Muscle layer of colon (tissue), 2 donors: ENCODE measurements at regions not wholly inside any gene's neighbourhood (a gene's known extent, or its start where the extent isn't known, plus 50 kb on each side); places are given as distances from the start of the nearest gene placed in this dataset.

Experiments used
- H3K27ac ChIP-seq: one replicate; pipeline ENCODE4 v1.7.0; 2013; ENCODE audit warnings: low read depth, mild to moderate bottlenecking, low read length, moderate library complexity
- H3K27me3 ChIP-seq, 2 donors: one replicate each; pipeline ENCODE4 v1.7.0; 2013; ENCODE audit warnings: low read length in 2 of 2, mild to moderate bottlenecking in 2 of 2; ENCODE audit not compliant: insufficient read depth in 2 of 2, control insufficient read depth in 1 of 2
- H3K36me3 ChIP-seq: one replicate; pipeline ENCODE4 v1.7.0; 2013; ENCODE audit warnings: mild to moderate bottlenecking, low read length; ENCODE audit not compliant: insufficient read depth
- H3K4me1 ChIP-seq: one replicate; pipeline ENCODE4 v1.7.0; 2013; ENCODE audit warnings: mild to moderate bottlenecking, low read length; ENCODE audit not compliant: insufficient read depth
- H3K4me3 ChIP-seq, 2 donors: one replicate each; pipeline ENCODE4 v1.7.0; 2013; ENCODE audit warnings: low read length in 2 of 2, low read depth in 1 of 2, mild to moderate bottlenecking in 1 of 2, moderate library complexity in 1 of 2
- H3K9ac ChIP-seq: one replicate; pipeline ENCODE4 v1.7.0; 2013; ENCODE audit warnings: low read length
- H3K9me3 ChIP-seq: one replicate; pipeline ENCODE4 v1.7.0; 2013; ENCODE audit warnings: mild to moderate bottlenecking, low read length
- donor health status: abdominal sarcoma.
- donor health status: Adenocarcinoma of cecum.

DNA sequence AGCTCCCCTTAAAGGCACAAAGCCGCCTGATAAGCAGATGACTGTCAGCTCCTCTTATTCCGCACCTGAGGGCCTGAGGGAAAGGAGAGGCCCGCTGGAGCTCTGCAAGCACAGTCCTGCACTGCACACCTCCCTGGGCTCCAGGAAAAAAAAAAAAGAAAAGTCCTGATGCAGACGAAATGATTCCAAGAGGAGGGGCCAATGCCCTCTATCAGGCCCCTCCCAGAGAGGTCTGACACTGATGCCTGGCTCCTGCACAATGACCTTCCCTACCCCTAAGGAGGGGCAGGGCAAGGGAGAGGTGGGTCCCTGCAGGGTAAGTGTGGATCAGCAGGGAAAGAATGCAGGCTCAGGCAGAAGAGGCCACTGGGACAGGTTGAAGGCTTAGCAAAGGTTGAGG, 572.7 kb downstream of the SOX6 start:
- Histone ChIP-seq H3K4me3 (no peak overlapping the region), H3K9me3 (no peaks in the 10 kb centered on the region), H3K4me1 (no peaks in the 10 kb centered on the region), H3K27ac (no peak overlapping the region), H3K27me3 (no peaks in the 10 kb centered on the region), H3K9ac (no peak overlapping the region), H3K36me3 (no peaks in the 10 kb centered on the region)

- Histone ChIP-seq H3K27me3 (no peaks in the 10 kb centered on the region), H3K9me3 (no peaks in the 10 kb centered on the region), H3K9ac (no peak overlapping the region), H3K27ac (no peak overlapping the region), H3K4me1 (no peaks in the 10 kb centered on the region), H3K36me3 (no peaks in the 10 kb centered on the region), H3K4me3 (no peak overlapping the region)
Observed at GRCh38 chr11:15793043-15793996, 563.0 kb downstream of the SOX6 start.

DNA sequence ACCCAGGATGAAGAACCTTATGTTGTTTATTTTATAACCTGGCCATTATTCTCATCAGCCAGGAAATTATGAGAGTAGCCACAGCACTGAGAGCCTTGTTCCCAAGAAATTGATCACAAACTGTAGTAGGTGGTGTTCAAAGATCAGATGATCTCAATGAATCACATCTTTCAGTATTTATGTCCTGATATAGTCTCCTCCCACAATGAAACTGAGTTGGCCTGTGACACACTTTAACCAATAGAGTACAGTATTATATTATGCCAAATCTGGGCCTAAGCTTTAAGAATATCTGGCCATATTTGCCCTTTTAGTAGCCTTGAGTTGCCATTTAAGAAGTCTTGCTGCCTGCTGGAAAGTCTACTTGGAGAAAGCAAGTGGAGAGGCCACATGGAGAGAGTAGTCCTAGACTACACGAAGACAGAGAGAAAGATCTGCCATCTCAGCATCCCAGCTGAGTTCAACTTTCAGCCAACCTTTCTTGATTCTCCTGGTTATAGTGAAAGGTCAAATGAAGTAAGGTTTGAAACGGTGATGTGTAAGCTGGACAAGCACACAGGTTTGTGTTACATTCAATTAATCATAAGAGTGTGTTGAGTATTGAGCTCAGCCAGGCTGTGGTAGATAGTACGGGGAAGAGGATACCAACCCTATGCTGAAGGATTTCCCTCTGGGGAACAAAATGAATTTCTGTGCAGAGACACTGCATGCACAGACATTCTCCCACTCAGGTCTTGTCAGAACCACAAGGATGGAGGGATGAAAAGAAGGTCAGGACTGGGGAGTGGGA, 561.8 kb downstream of the SOX6 start:
- Histone ChIP-seq H3K9ac (no peak overlapping the region), H3K36me3 (no peaks in the 10 kb centered on the region), H3K4me3 (no peak overlapping the region), H3K27ac (no peak overlapping the region), H3K27me3 (no peaks in the 10 kb centered on the region), H3K9me3 (no peaks in the 10 kb centered on the region), H3K4me1 (no peaks in the 10 kb centered on the region)

- no peaks in the 10 kb centered on the region for H3K4me1 ChIP-seq
- H3K27me3 ChIP-seq: no peaks in the 10 kb centered on the region
- no peak overlapping the region for H3K9ac ChIP-seq
- no peaks in the 10 kb centered on the region for H3K9me3 ChIP-seq
- H3K27ac ChIP-seq: no peak overlapping the region
- no peaks in the 10 kb centered on the region for H3K36me3 ChIP-seq
- H3K4me3 ChIP-seq: no peak overlapping the region
Observed at GRCh38 chr11:15795378-15795777, 561.0 kb downstream of the SOX6 start.

DNA sequence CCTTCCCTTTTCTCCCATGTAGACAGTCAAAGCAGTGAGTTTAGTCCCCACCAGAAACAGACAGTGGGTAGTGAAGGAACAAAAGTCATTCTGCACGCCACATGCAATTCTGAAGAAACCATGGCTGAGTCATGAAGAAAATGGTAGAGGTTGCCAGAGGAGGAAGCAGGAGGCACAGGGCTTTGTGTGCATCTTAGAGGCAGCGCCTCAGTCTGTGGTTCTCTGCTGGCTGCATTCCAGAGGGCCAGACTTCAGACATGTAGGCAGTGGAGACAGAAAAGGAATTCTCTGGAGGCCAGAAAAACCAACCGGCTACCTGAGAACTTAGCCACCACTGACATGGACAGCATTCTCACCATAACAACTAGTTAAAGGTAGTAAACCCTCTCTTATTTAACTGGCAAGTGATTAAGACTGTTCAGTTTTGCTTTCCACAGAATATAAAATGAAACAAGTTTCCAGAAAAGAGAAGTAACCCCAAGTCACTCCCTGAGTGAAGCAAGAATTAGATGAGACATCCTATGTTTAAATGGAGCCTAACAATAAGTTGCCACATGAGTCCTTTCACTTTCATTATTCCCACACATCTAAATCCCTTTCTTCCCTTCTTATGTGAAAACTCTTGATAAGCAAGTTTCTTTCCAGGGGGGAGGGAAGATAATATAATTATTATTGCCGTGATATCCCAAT, 556.1 kb downstream of the SOX6 start:
- no peak overlapping the region for H3K27ac ChIP-seq
- H3K4me3 ChIP-seq: no peak overlapping the region

DNA sequence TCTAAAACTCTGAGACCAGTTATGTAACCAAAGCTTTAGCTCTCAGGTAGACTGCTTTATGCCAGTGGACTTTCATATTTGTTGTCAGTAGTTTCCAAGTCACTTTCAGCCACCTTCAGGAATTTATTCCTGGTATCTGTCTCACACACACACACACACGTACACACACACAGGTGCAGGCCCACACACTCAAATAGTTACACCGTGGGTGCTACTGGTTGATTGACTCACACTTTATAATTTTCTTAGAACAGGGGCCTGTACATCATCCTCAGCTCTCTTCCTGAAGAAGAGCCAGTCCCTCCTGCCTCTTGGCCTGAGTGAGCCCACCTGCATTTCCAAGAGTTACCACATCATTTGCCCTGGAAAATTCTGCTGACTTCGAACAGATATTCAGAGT, 555.2 kb downstream of the SOX6 start:
- Histone ChIP-seq H3K9ac (no peak overlapping the region), H3K36me3 (no peaks in the 10 kb centered on the region), H3K4me1 (no peaks in the 10 kb centered on the region), H3K27ac (no peak overlapping the region), H3K27me3 (no peaks in the 10 kb centered on the region), H3K4me3 (no peak overlapping the region), H3K9me3 (no peaks in the 10 kb centered on the region)

More for the DNA sequence above, 556.1 kb downstream of the SOX6 start:
- no peaks in the 10 kb centered on the region for H3K27me3 ChIP-seq
- no peaks in the 10 kb centered on the region for H3K36me3 ChIP-seq
- no peak overlapping the region for H3K9ac ChIP-seq
- no peaks in the 10 kb centered on the region for H3K9me3 ChIP-seq
- H3K4me1 ChIP-seq: no peaks in the 10 kb centered on the region

GRCh38 chr11:15801616-15802015, 554.7 kb downstream of the SOX6 start:
- no peaks in the 10 kb centered on the region for H3K9me3 ChIP-seq

GRCh38 chr11:15805726-15806125, 550.6 kb downstream of the SOX6 start:
- no peaks in the 10 kb centered on the region for H3K9me3 ChIP-seq
- H3K4me1 ChIP-seq: no peaks in the 10 kb centered on the region
- H3K27me3 ChIP-seq: no peaks in the 10 kb centered on the region
- no peaks in the 10 kb centered on the region for H3K36me3 ChIP-seq
- no peak overlapping the region for H3K4me3 ChIP-seq
- no peak overlapping the region for H3K27ac ChIP-seq
- no peak overlapping the region for H3K9ac ChIP-seq

More at GRCh38 chr11:15801616-15802015, 554.7 kb downstream of the SOX6 start:
- Histone ChIP-seq H3K9ac (no peak overlapping the region), H3K4me3 (no peak overlapping the region), H3K27me3 (no peaks in the 10 kb centered on the region), H3K36me3 (no peaks in the 10 kb centered on the region), H3K27ac (no peak overlapping the region), H3K4me1 (no peaks in the 10 kb centered on the region)

DNA sequence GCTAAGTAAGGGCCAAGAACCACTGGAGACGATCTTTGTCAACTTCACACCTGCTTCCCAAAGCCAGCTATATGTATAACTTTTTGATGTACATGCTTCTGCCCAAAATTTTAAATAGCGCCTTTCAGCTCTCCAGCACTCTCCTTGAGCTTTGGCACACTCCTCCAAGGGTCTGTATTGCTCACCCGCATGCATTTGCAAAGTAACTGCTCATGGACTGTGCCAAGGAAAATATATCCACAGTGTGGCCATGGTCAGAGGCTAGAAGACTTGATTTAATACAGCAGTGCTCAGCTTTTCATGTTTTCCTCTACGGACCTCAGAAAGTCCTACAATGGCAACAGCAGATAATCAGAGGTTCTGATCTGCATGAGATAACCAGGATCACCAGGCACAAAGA, 550.1 kb downstream of the SOX6 start:
- Histone ChIP-seq H3K27me3 (no peaks in the 10 kb centered on the region), H3K36me3 (no peaks in the 10 kb centered on the region), H3K9ac (no peak overlapping the region), H3K4me1 (no peaks in the 10 kb centered on the region), H3K27ac (no peak overlapping the region), H3K9me3 (no peaks in the 10 kb centered on the region), H3K4me3 (no peak overlapping the region)

- H3K36me3 ChIP-seq: no peaks in the 10 kb centered on the region
- no peak overlapping the region for H3K9ac ChIP-seq
- H3K4me3 ChIP-seq: no peak overlapping the region
- no peaks in the 10 kb centered on the region for H3K4me1 ChIP-seq
- H3K27ac ChIP-seq: no peak overlapping the region
- no peaks in the 10 kb centered on the region for H3K27me3 ChIP-seq
- H3K9me3 ChIP-seq: no peaks in the 10 kb centered on the region
Observed at GRCh38 chr11:15807827-15808226, 548.5 kb downstream of the SOX6 start.

DNA sequence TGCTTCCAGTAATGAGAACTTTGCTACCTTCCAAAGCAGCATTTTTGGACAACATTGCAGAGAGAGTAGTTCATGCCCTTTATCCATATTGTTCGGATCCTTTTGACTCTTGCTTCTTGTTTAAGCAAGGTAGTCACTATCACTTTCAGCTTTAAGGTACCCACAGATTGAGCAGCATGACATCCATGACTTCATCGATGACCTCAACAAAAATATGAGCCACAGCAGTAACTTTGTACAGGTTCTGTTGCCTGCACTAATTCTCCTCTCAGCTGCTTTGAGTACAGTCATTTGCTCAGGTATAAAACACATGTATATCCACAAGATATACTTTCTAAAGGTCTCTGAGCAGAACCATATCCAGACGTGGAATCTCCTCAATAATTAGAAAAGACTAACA, 546.3 kb downstream of the SOX6 start:
- Histone ChIP-seq H3K27ac (no peak overlapping the region), H3K27me3 (no peaks in the 10 kb centered on the region), H3K36me3 (no peaks in the 10 kb centered on the region), H3K4me3 (no peak overlapping the region), H3K9me3 (no peaks in the 10 kb centered on the region), H3K4me1 (no peaks in the 10 kb centered on the region), H3K9ac (no peak overlapping the region)
